Memory B cell (primary cell): ENCODE measurements at regions not wholly inside any gene's neighbourhood (a gene's known extent, or its start where the extent isn't known, plus 50 kb on each side); places are given as distances from the start of the nearest gene placed in this dataset.

Experiments used
- ATAC-seq: fragments of 150-1000 bp; cut with Tn5 transposase; 2 replicates; pipeline ENCODE4 v1.10.0; 2021; ENCODE audit warnings: low read depth, mild to moderate bottlenecking, moderate library complexity
- DNase-seq, 2 donors: peaks; one replicate each; pipeline ENCODE4 v3.0.0; 2022; ENCODE audit warnings: low spot score in 2 of 2
- H3K27ac Mint-ChIP-seq: one replicate; pipeline ENCODE4 v1.8.0; 2022; ENCODE audit warnings: mild to moderate bottlenecking, moderate library complexity, mixed read lengths
- H3K27me3 Mint-ChIP-seq: one replicate; pipeline ENCODE4 v1.8.0; 2022; ENCODE audit warnings: mixed read lengths
- H3K36me3 Mint-ChIP-seq: one replicate; pipeline ENCODE4 v1.8.0; 2022; ENCODE audit warnings: mild to moderate bottlenecking, mixed read lengths
- H3K4me1 Mint-ChIP-seq: one replicate; pipeline ENCODE4 v1.8.0; 2022; ENCODE audit warnings: mixed read lengths
- H3K4me3 Mint-ChIP-seq: one replicate; pipeline ENCODE4 v1.8.0; 2022; ENCODE audit warnings: mild to moderate bottlenecking, moderate library complexity, mixed read lengths
- H3K9me3 Mint-ChIP-seq: one replicate; pipeline ENCODE4 v1.8.0; 2022; ENCODE audit warnings: mixed read lengths

- Mint-ChIP-seq H3K4me1 (no peaks in the 10 kb centered on the region), H3K4me3 (no peak overlapping the region), H3K27ac (no peak overlapping the region), H3K36me3 (no peaks in the 10 kb centered on the region), H3K27me3 (no peaks in the 10 kb centered on the region), H3K9me3 (no peaks in the 10 kb centered on the region)
- DNase-seq, result no peak
- no peak for ATAC-seq
Measured at GRCh38 chrX:98448524-98448923, 1564.8 kb downstream of the RPA4 start.

GRCh38 chrX:98452456-98452855 is 1568.7 kb downstream of the RPA4 start:
- H3K4me1 Mint-ChIP-seq, result no peaks in the 10 kb centered on the region
- DNase-seq, result no peak
- no peaks in the 10 kb centered on the region for H3K9me3 Mint-ChIP-seq
- H3K4me3 Mint-ChIP-seq, result no peak overlapping the region
- no peaks in the 10 kb centered on the region for H3K27me3 Mint-ChIP-seq
- no peaks in the 10 kb centered on the region for H3K36me3 Mint-ChIP-seq
- no peak overlapping the region for H3K27ac Mint-ChIP-seq
- no peak for ATAC-seq

- Mint-ChIP-seq H3K4me1 (no peaks in the 10 kb centered on the region), H3K27ac (no peak overlapping the region), H3K4me3 (no peak overlapping the region), H3K36me3 (no peaks in the 10 kb centered on the region), H3K27me3 (no peaks in the 10 kb centered on the region), H3K9me3 (no peaks in the 10 kb centered on the region)
- ATAC-seq (no peak), DNase-seq (no peak)
Measured at GRCh38 chrX:98459669-98460068, 1576.0 kb downstream of the RPA4 start.

GRCh38 chrX:98480606-98481005 is 1596.9 kb downstream of the RPA4 start:
- H3K4me3 Mint-ChIP-seq, result no peak overlapping the region
- H3K27ac Mint-ChIP-seq, result no peak overlapping the region
- DNase-seq, result no peak
- H3K4me1 Mint-ChIP-seq, result no peaks in the 10 kb centered on the region
- ATAC-seq, result no peak
- H3K36me3 Mint-ChIP-seq, result no peaks in the 10 kb centered on the region
- H3K9me3 Mint-ChIP-seq, result no peaks in the 10 kb centered on the region
- no peaks in the 10 kb centered on the region for H3K27me3 Mint-ChIP-seq

GRCh38 chrX:98481636-98482035 is 1597.9 kb downstream of the RPA4 start:
- Mint-ChIP-seq H3K4me1 (no peaks in the 10 kb centered on the region), H3K27me3 (no peaks in the 10 kb centered on the region), H3K9me3 (no peaks in the 10 kb centered on the region), H3K36me3 (no peaks in the 10 kb centered on the region), H3K27ac (no peak overlapping the region), H3K4me3 (no peak overlapping the region)
- no peak for ATAC-seq
- no peak for DNase-seq

- DNase-seq, result no peak
- H3K4me1 Mint-ChIP-seq, result no peaks in the 10 kb centered on the region
- H3K9me3 Mint-ChIP-seq, result no peaks in the 10 kb centered on the region
- H3K27ac Mint-ChIP-seq, result no peak overlapping the region
- H3K27me3 Mint-ChIP-seq, result no peaks in the 10 kb centered on the region
- H3K36me3 Mint-ChIP-seq, result no peaks in the 10 kb centered on the region
- ATAC-seq, result no peak
- H3K4me3 Mint-ChIP-seq, result no peak overlapping the region
Measured at GRCh38 chrX:98490670-98491069, 1607.0 kb downstream of the RPA4 start.

- Mint-ChIP-seq H3K4me3 (no peak overlapping the region), H3K36me3 (no peaks in the 10 kb centered on the region), H3K9me3 (no peaks in the 10 kb centered on the region), H3K4me1 (no peaks in the 10 kb centered on the region), H3K27ac (no peak overlapping the region), H3K27me3 (no peaks in the 10 kb centered on the region)
- ATAC-seq, result no peak
- no peak for DNase-seq
Measured at GRCh38 chrX:98501426-98501825, 1617.7 kb downstream of the RPA4 start.

- no peak for ATAC-seq
- DNase-seq, result no peak
- H3K27ac Mint-ChIP-seq, result no peak overlapping the region
- no peaks in the 10 kb centered on the region for H3K27me3 Mint-ChIP-seq
- H3K4me3 Mint-ChIP-seq, result no peak overlapping the region
- no peaks in the 10 kb centered on the region for H3K9me3 Mint-ChIP-seq
- no peaks in the 10 kb centered on the region for H3K36me3 Mint-ChIP-seq
- no peaks in the 10 kb centered on the region for H3K4me1 Mint-ChIP-seq
Measured at GRCh38 chrX:98506907-98507306, 1623.2 kb downstream of the RPA4 start.

GRCh38 chrX:98514032-98514431 is 1630.3 kb downstream of the RPA4 start:
- DNase-seq (no peak), ATAC-seq (no peak)
- Mint-ChIP-seq H3K9me3 (no peaks in the 10 kb centered on the region), H3K27me3 (no peaks in the 10 kb centered on the region), H3K4me3 (no peak overlapping the region), H3K4me1 (no peaks in the 10 kb centered on the region), H3K36me3 (no peaks in the 10 kb centered on the region), H3K27ac (no peak overlapping the region)

- no peak for DNase-seq
Measured at GRCh38 chrX:98516120-98516519, 1632.4 kb downstream of the RPA4 start.

GRCh38 chrX:98523026-98523425 is 1639.3 kb downstream of the RPA4 start:
- no peak for DNase-seq
- H3K27me3 Mint-ChIP-seq, result no peaks in the 10 kb centered on the region
- no peak for ATAC-seq

More at GRCh38 chrX:98516120-98516519, 1632.4 kb downstream of the RPA4 start:
- Mint-ChIP-seq H3K36me3 (no peaks in the 10 kb centered on the region), H3K4me3 (no peak overlapping the region), H3K27ac (no peak overlapping the region), H3K9me3 (no peaks in the 10 kb centered on the region), H3K4me1 (no peaks in the 10 kb centered on the region), H3K27me3 (no peaks in the 10 kb centered on the region)
- no peak for ATAC-seq

GRCh38 chrX:98523521-98523920 is 1639.8 kb downstream of the RPA4 start:
- DNase-seq (no peak), ATAC-seq (no peak)
- H3K36me3 Mint-ChIP-seq, result no peaks in the 10 kb centered on the region
- peaks cover 4% of the 10 kb centered on the region for H3K9me3 Mint-ChIP-seq
- H3K27me3 Mint-ChIP-seq, result no peaks in the 10 kb centered on the region
- no peak overlapping the region for H3K4me3 Mint-ChIP-seq
- no peak overlapping the region for H3K27ac Mint-ChIP-seq
- H3K4me1 Mint-ChIP-seq, result no peaks in the 10 kb centered on the region

More at GRCh38 chrX:98523026-98523425, 1639.3 kb downstream of the RPA4 start:
- no peaks in the 10 kb centered on the region for H3K4me1 Mint-ChIP-seq
- H3K4me3 Mint-ChIP-seq, result no peak overlapping the region
- H3K9me3 Mint-ChIP-seq, result peaks cover under 1% of the 10 kb centered on the region
- no peak overlapping the region for H3K27ac Mint-ChIP-seq
- no peaks in the 10 kb centered on the region for H3K36me3 Mint-ChIP-seq

- Mint-ChIP-seq H3K27ac (no peak overlapping the region), H3K4me3 (no peak overlapping the region), H3K4me1 (no peaks in the 10 kb centered on the region), H3K9me3 (no peaks in the 10 kb centered on the region), H3K27me3 (no peaks in the 10 kb centered on the region), H3K36me3 (no peaks in the 10 kb centered on the region)
- DNase-seq, result no peak
- no peak for ATAC-seq
Measured at GRCh38 chrX:98548519-98548918, 1664.8 kb downstream of the RPA4 start.

- ATAC-seq, result no peak
- H3K27ac Mint-ChIP-seq, result no peak overlapping the region
- no peak overlapping the region for H3K4me3 Mint-ChIP-seq
- no peak for DNase-seq
- no peaks in the 10 kb centered on the region for H3K36me3 Mint-ChIP-seq
- no peaks in the 10 kb centered on the region for H3K27me3 Mint-ChIP-seq
- no peaks in the 10 kb centered on the region for H3K9me3 Mint-ChIP-seq
- H3K4me1 Mint-ChIP-seq, result no peaks in the 10 kb centered on the region
Measured at GRCh38 chrX:98568795-98569194, 1685.1 kb downstream of the RPA4 start.

- no peaks in the 10 kb centered on the region for H3K36me3 Mint-ChIP-seq
- no peak overlapping the region for H3K27ac Mint-ChIP-seq
- no peak overlapping the region for H3K4me3 Mint-ChIP-seq
- ATAC-seq, result no peak
- peaks cover 2% of the 10 kb centered on the region for H3K9me3 Mint-ChIP-seq
- DNase-seq, result no peak
- H3K27me3 Mint-ChIP-seq, result no peaks in the 10 kb centered on the region
- H3K4me1 Mint-ChIP-seq, result no peaks in the 10 kb centered on the region
Measured at GRCh38 chrX:98605941-98606340, 1722.2 kb downstream of the RPA4 start.

GRCh38 chrX:98607739-98608138 is 1724.0 kb downstream of the RPA4 start:
- Mint-ChIP-seq H3K4me3 (no peak overlapping the region), H3K9me3 (peaks cover under 1% of the 10 kb centered on the region), H3K4me1 (no peaks in the 10 kb centered on the region), H3K27ac (no peak overlapping the region), H3K36me3 (no peaks in the 10 kb centered on the region), H3K27me3 (no peaks in the 10 kb centered on the region)
- DNase-seq (no peak), ATAC-seq (no peak)
